ENCODE measurements at regions not wholly inside any gene's neighbourhood (a gene's known extent, or its start where the extent isn't known, plus 50 kb on each side); places are given as distances from the start of the nearest gene placed in this dataset.

DNA sequence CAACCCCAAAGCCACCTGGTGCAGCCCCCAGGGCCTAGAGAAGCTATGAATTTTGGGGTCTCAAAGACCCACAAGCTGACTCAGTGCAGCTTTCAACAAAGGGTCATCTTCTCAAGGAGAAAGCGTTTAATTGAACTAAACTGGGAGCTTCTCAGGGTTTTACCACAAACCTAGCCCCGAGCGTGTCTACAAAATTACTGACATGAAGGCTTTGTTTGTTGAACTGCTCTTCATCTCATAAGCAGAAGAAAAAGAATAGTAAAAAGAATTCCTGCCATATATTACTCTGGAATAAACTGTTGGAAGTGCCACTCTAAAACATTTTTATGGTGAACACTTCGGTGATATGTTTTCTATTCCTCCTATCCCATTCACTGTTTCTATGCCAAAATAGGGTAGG is 50.8 kb upstream of the INCENP start:
- Histone ChIP-seq H3K27me3 (ENCODE audit: control insufficient read depth, insufficient read depth, low read length) (no peaks in the 10 kb centered on the region), H3K9ac (ENCODE audit: low read length) (no peak overlapping the region), H3K9me3 (ENCODE audit: control insufficient read depth, low read length) (no peaks in the 10 kb centered on the region), H3K4me1 (ENCODE audit: control insufficient read depth, insufficient read depth, low read length) (no peaks in the 10 kb centered on the region), H3K36me3 (ENCODE audit: control insufficient read depth, insufficient read depth, low read length) (no peaks in the 10 kb centered on the region), H3K4me3 (ENCODE audit: low read length) (no peak overlapping the region)

DNA sequence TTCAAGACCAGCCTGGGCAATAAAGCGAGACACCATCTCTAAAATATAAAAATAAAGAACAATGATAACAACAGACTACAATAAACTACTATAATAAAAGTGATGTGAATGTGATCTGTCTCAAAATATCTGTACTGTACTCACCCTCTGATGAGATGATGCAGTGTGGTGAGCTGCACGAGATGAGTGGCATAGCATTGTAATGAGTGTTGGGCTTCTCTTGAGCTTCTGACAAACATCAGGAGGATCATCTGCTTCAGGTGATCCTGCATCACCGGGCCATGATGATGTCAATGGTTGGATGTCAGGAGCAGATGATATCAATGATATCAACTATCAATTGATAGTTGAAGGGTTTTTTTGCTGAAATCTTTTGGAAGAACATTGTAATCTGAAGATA is 52.4 kb upstream of the INCENP start:
- Histone ChIP-seq H3K9me3 (ENCODE audit: control insufficient read depth, low read length) (no peaks in the 10 kb centered on the region), H3K9ac (ENCODE audit: low read length) (no peak overlapping the region), H3K4me1 (ENCODE audit: control insufficient read depth, insufficient read depth, low read length) (no peaks in the 10 kb centered on the region), H3K4me3 (ENCODE audit: low read length) (no peak overlapping the region), H3K36me3 (ENCODE audit: control insufficient read depth, insufficient read depth, low read length) (no peaks in the 10 kb centered on the region), H3K27me3 (ENCODE audit: control insufficient read depth, insufficient read depth, low read length) (no peaks in the 10 kb centered on the region)

DNA sequence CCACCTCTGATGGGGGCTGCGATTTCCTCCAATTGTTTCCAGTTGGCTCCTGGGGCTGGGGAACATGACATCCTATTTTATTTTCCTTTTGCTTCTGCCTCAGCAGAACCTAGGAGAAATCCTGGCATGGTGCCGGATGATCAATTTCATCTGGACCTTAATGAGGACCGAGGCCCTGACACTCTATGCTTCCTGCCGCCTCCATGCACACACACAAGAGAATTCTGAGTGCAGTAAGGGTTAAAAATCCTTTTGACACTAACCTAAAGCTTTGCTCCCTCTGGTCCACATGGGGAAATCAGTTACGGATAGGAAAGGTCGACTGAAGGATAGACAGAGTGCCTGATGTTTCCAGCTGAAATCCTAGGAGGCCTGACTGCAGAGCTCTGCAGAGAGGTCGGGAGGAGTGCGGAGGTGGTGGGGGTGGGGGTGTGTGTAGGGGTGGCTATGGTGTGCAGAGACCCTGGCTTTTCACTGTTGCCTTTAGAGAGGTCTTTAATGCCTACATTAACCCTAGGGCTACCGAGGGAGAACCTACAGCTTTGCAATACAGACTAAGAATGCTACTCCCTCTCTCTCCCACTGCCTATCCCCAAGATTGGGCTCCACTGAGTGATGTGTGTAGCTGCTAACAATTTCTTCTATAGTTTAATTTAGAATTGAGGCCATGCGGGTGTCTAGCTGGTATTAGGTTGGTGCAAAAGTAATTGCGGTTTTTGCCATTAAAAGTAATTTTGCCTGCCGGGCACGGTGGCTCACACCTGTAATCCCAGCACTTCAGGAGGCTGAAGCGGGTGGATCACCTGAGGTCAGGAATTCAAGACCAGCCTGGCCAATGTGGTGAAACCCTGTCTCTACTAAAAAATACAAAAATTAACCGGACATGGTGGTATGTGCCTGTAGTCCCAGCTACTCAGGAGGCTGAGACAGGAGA is 53.6 kb upstream of the INCENP start:
- H3K4me3 ChIP-seq (ENCODE audit: low read length) = no peak overlapping the region
- H3K9ac ChIP-seq (ENCODE audit: low read length) = no peak overlapping the region
- H3K36me3 ChIP-seq (ENCODE audit: control insufficient read depth, insufficient read depth, low read length) = no peaks in the 10 kb centered on the region
- H3K9me3 ChIP-seq (ENCODE audit: control insufficient read depth, low read length) = no peaks in the 10 kb centered on the region
- no peaks in the 10 kb centered on the region for H3K4me1 ChIP-seq (ENCODE audit: control insufficient read depth, insufficient read depth, low read length)
- H3K27me3 ChIP-seq (ENCODE audit: control insufficient read depth, insufficient read depth, low read length) = no peaks in the 10 kb centered on the region

DNA sequence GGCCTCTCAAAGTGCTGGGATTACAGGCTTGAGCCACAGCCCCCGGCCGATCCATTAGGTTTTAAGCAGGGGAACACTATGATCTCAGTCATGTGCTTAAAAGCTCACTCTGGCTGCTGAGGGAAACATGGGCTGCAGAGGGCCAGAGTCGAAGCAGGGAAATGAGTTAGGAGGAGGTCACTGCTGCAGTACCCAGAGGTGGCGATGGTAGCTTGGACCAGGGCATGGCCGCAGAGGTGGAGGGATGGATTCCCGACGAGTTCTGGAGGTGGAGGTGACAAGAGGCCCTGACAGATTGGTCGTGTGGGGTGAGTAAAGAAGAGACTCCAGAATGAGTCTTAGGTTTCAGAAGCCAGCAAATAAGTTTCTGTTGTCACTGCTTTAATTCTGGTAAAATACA is 54.4 kb upstream of the INCENP start:
- Histone ChIP-seq H3K9ac (ENCODE audit: low read length) (no peak overlapping the region), H3K4me3 (ENCODE audit: low read length) (no peak overlapping the region), H3K27me3 (ENCODE audit: control insufficient read depth, insufficient read depth, low read length) (no peaks in the 10 kb centered on the region), H3K36me3 (ENCODE audit: control insufficient read depth, insufficient read depth, low read length) (no peaks in the 10 kb centered on the region), H3K9me3 (ENCODE audit: control insufficient read depth, low read length) (no peaks in the 10 kb centered on the region), H3K4me1 (ENCODE audit: control insufficient read depth, insufficient read depth, low read length) (no peaks in the 10 kb centered on the region)

DNA sequence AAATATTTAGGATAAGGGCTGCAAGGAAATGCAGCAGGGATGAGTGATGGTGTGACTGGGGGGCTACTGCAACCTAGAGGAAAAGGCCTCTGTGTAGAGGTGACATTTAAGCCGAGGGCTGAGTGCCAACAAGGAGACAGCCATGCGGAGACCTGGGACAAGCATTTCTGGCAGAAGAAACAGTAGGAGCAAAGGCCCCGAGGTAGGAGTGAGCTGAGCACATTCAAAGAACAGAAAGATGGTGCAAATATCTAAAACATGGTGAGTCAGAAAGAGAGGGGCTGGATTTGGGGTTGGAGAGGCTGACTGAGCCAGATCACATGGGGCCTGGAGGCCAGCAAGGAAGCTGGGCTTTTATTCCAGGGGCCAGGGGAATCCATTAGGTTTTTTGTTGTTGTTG is 55.1 kb upstream of the INCENP start:
- no peak overlapping the region for H3K9ac ChIP-seq (ENCODE audit: low read length)
- no peak overlapping the region for H3K4me3 ChIP-seq (ENCODE audit: low read length)
- no peaks in the 10 kb centered on the region for H3K36me3 ChIP-seq (ENCODE audit: control insufficient read depth, insufficient read depth, low read length)
- no peaks in the 10 kb centered on the region for H3K9me3 ChIP-seq (ENCODE audit: control insufficient read depth, low read length)
- H3K27me3 ChIP-seq (ENCODE audit: control insufficient read depth, insufficient read depth, low read length) = no peaks in the 10 kb centered on the region
- H3K4me1 ChIP-seq (ENCODE audit: control insufficient read depth, insufficient read depth, low read length) = no peaks in the 10 kb centered on the region

DNA sequence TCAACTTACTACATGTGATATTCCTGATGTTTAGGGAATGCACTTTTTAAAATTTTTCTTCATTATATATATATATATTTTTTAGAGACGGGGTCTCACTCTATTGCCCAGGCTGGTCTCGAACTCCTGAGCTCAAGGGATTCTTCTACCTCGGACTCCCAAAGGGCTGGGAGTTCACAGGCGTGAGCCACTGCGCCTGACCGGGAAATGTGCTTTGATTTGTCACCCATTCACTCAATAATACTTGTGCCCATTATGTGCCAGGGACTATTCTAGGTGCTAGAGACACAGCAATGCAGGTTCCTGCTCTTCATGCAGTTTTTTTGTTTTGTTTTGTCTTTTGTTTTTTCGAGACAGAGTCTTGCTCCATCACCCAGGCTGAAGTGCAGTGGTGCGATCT is 56.1 kb upstream of the INCENP start:
- H3K4me1 ChIP-seq (ENCODE audit: control insufficient read depth, insufficient read depth, low read length) = no peaks in the 10 kb centered on the region
- H3K9me3 ChIP-seq (ENCODE audit: control insufficient read depth, low read length) = no peaks in the 10 kb centered on the region
- no peaks in the 10 kb centered on the region for H3K27me3 ChIP-seq (ENCODE audit: control insufficient read depth, insufficient read depth, low read length)
- no peak overlapping the region for H3K4me3 ChIP-seq (ENCODE audit: low read length)
- no peak overlapping the region for H3K9ac ChIP-seq (ENCODE audit: low read length)
- no peaks in the 10 kb centered on the region for H3K36me3 ChIP-seq (ENCODE audit: control insufficient read depth, insufficient read depth, low read length)

DNA sequence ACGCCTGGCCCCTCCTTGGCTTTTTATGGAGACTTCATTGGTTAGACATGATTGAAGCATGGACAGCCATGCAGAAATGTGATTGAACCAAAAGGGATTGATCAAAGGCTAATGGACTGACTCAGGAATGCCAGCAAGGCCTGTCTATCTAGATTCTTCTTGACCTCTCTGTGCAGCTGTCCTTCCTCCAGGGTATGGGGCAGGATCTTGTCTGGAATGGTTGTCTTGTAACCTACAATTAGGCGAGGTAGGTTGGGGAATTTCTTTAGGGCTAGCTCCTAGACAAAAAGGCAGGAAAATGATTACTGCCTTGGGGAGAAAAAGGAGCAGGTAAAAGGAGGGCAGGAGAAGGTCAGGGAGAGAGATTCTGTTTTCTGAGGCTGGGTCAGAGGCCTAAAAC is 59.6 kb upstream of the INCENP start:
- Histone ChIP-seq H3K9me3 (ENCODE audit: control insufficient read depth, low read length) (no peaks in the 10 kb centered on the region), H3K36me3 (ENCODE audit: control insufficient read depth, insufficient read depth, low read length) (no peaks in the 10 kb centered on the region), H3K4me1 (ENCODE audit: control insufficient read depth, insufficient read depth, low read length) (no peaks in the 10 kb centered on the region), H3K27me3 (ENCODE audit: control insufficient read depth, insufficient read depth, low read length) (no peaks in the 10 kb centered on the region), H3K9ac (ENCODE audit: low read length) (no peak overlapping the region), H3K4me3 (ENCODE audit: low read length) (no peak overlapping the region)

DNA sequence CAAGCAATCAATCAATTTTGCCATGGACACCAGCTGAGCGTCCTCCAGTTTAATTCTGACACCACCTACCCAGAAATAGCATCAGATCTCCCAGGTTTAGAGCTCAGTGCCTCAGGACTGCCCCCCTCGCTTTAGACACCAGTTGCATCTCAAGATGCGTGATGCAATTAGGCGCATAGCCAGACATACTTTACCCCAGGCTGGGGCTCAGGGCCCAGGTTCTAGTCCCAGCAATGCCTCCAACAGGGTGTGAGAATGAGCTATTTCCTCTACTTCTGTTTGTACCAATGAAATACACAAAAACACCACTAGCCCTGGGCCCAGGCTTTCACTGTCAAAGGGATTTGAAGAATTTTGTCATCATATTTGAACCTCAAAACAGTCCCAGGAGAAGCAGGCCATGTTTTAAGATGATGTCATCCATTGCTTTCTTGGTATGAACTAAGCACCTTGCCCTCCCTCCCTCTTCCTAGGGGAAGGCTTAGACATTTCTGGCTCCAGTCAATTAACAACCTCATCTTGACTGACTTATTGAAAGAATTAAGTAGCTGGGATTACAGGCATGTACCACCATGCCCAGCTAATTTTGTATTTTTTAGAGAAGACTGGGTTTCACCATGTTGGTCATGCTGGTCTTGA is 61.5 kb upstream of the INCENP start:
- Histone ChIP-seq H3K9me3 (ENCODE audit: control insufficient read depth, low read length) (no peaks in the 10 kb centered on the region), H3K9ac (ENCODE audit: low read length) (no peak overlapping the region), H3K36me3 (ENCODE audit: control insufficient read depth, insufficient read depth, low read length) (no peaks in the 10 kb centered on the region), H3K4me1 (ENCODE audit: control insufficient read depth, insufficient read depth, low read length) (no peaks in the 10 kb centered on the region), H3K27me3 (ENCODE audit: control insufficient read depth, insufficient read depth, low read length) (no peaks in the 10 kb centered on the region), H3K4me3 (ENCODE audit: low read length) (no peak overlapping the region)

DNA sequence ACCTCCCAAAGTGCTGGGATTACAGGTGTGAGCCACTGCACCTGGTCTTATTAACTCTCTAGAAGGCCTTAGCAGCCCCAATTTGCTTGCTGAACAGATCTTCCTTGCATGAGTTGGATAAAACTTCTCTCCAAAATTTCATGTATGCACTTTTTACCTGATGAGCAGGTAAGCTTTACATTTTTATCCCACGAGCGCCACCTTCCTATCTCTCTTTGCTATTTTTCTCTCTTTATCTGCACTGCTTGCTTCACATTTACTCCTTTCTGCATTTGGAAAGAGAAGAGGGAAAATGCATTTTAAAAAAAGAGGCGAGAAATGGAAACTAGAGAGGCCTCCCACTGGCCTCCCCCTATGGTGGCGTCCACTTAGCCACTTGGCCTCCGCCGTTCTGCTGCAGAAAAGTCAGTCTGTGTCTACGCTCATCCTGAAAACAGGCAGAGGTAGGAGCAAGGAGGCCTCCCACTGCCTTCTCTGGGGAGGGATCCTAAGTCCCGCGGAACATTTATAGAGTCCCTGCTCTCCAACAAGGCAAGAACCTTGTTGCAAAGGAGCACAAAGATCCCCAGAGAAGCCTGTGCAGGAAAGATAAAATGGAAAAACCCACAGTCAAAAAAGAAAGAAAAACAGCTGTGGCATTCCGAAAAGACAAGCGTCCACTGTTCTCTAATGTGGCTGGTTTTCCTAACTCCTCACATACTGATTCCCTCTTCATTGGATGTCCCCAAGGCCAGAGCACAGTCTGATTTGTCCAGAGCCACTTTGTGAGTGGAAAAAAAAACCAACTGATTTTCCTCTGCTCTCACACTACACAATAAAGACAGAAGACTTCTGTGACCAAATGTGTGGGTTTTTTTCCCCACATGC is 62.2 kb upstream of the INCENP start:
- Histone ChIP-seq H3K27me3 (ENCODE audit: control insufficient read depth, insufficient read depth, low read length) (no peaks in the 10 kb centered on the region), H3K9ac (ENCODE audit: low read length) (no peak overlapping the region), H3K4me3 (ENCODE audit: low read length) (no peak overlapping the region), H3K4me1 (ENCODE audit: control insufficient read depth, insufficient read depth, low read length) (no peaks in the 10 kb centered on the region), H3K9me3 (ENCODE audit: control insufficient read depth, low read length) (no peaks in the 10 kb centered on the region), H3K36me3 (ENCODE audit: control insufficient read depth, insufficient read depth, low read length) (no peaks in the 10 kb centered on the region)

DNA sequence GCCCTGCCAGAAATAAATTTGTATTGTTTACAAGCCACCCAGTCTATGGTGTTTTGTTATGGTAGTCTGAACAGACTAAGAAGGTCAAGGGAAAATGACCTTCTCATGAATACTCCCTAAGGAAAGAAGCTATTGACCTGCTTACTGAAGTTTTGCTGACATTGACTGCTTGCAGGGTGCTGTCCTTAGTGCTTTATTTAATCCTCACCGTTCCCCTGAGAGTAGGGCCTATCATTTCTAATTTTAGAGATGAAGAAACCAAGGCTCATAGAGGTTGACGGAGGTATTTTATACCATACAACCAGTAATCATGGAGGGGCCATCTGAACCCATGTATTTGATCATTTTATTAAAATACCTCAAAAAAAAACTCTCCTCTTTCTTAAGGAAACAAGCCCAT is 66.7 kb upstream of the INCENP start:
- no peaks in the 10 kb centered on the region for H3K27me3 ChIP-seq (ENCODE audit: control insufficient read depth, insufficient read depth, low read length)
- H3K4me1 ChIP-seq (ENCODE audit: control insufficient read depth, insufficient read depth, low read length) = no peaks in the 10 kb centered on the region
- no peak overlapping the region for H3K9ac ChIP-seq (ENCODE audit: low read length)
- H3K9me3 ChIP-seq (ENCODE audit: control insufficient read depth, low read length) = no peaks in the 10 kb centered on the region
- no peak overlapping the region for H3K4me3 ChIP-seq (ENCODE audit: low read length)
- H3K36me3 ChIP-seq (ENCODE audit: control insufficient read depth, insufficient read depth, low read length) = no peaks in the 10 kb centered on the region

DNA sequence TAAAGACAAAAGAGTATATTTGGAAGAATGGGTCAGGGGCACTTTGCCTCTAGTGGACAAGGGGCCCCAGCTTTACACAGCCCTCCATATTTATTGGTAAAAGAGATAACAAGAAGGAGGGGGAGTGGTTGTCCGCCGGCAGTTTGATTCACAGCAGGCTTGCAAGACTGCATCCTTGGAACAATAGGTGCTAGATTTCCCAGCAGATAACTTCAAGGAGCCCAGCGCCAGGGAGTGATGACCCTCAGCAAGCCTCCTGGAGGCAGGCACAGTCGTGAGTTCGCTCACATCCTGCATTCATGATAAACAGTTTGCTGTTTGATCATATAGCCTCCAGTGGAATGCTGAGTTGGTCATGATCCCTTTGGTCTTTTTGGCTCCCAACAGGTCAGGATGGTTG is 67.8 kb upstream of the INCENP start:
- Histone ChIP-seq H3K27me3 (ENCODE audit: control insufficient read depth, insufficient read depth, low read length) (no peaks in the 10 kb centered on the region), H3K4me1 (ENCODE audit: control insufficient read depth, insufficient read depth, low read length) (no peaks in the 10 kb centered on the region), H3K9me3 (ENCODE audit: control insufficient read depth, low read length) (no peaks in the 10 kb centered on the region), H3K9ac (ENCODE audit: low read length) (no peak overlapping the region), H3K4me3 (ENCODE audit: low read length) (no peak overlapping the region), H3K36me3 (ENCODE audit: control insufficient read depth, insufficient read depth, low read length) (no peaks in the 10 kb centered on the region)

Measured in mucosa of stomach (tissue), 1 donor.